ENCODE measurements at regions not wholly inside any gene's neighbourhood (a gene's known extent, or its start where the extent isn't known, plus 50 kb on each side); places are given as distances from the start of the nearest gene placed in this dataset.

DNA sequence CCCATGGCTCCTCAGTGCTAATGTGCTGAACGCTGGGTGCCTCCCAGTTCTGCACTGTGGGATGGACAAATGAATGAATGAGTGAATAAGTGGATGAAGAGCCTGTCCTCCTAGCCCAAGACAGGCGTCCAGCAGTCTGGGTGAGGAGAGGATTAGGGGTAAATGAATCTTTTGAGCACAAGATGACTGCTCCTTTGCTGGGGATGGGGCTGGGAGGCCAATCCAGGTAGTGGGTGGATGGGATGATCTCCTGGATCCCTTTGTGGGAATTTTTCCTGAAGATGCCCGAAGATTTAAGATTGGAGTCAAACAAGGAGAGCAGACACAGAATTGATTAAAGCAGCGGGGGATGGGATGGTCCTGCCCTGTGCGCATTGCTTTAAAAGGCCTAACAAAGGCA lies 65.3 kb upstream of the MLN start:
- Histone ChIP-seq H3K79me2 (ENCODE audit: low read depth) (no peaks in the 10 kb centered on the region), H3K36me3 (ENCODE audit: low read depth) (no peaks in the 10 kb centered on the region), H3K9me2 (ENCODE audit: insufficient read depth) (no peaks in the 10 kb centered on the region), H3F3A (ENCODE audit: insufficient read depth, low read depth) (no peaks in the 10 kb centered on the region), H2AFZ (no peak overlapping the region), H3K4me2 (no peak overlapping the region), H4K20me1 (ENCODE audit: insufficient read depth) (no peaks in the 10 kb centered on the region), H3K4me3 (no peak overlapping the region), H3K4me1 (replicated peaks; ENCODE audit: insufficient read depth) (no peaks in the 10 kb centered on the region), H3K27ac (no peak overlapping the region), H3K27me3 (ENCODE audit: insufficient read depth, low read depth) (peaks cover 95% of the 10 kb centered on the region), H3K9me3 (ENCODE audit: insufficient read depth, low read depth) (no peaks in the 10 kb centered on the region)
- TF ChIP-seq, protein P1, sequence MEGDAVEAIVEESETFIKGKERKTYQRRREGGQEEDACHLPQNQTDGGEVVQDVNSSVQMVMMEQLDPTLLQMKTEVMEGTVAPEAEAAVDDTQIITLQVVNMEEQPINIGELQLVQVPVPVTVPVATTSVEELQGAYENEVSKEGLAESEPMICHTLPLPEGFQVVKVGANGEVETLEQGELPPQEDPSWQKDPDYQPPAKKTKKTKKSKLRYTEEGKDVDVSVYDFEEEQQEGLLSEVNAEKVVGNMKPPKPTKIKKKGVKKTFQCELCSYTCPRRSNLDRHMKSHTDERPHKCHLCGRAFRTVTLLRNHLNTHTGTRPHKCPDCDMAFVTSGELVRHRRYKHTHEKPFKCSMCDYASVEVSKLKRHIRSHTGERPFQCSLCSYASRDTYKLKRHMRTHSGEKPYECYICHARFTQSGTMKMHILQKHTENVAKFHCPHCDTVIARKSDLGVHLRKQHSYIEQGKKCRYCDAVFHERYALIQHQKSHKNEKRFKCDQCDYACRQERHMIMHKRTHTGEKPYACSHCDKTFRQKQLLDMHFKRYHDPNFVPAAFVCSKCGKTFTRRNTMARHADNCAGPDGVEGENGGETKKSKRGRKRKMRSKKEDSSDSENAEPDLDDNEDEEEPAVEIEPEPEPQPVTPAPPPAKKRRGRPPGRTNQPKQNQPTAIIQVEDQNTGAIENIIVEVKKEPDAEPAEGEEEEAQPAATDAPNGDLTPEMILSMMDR (conservative IDR thresholded peaks at IDR 0.05), result no peak
- TF ChIP-seq EZH2 (IDR thresholded peaks at IDR 0.05; ENCODE audit: low read depth), result no peak
- no peak for DNase-seq
- BruUV-seq (replicated peaks), result no TSS peak
- ChIA-PET POLR2A (ENCODE audit: unreplicated experiment) (no interaction called here), CTCF (interaction anchor here (0.6 kb wide), 1 partner anchor 145 kb away, joined by 4 read pairs; no protein-coding TSS in a partner anchor)
- intact Hi-C loops (cut with micrococcal nuclease; ENCODE audit: unreplicated experiment), result no loop called here

DNA sequence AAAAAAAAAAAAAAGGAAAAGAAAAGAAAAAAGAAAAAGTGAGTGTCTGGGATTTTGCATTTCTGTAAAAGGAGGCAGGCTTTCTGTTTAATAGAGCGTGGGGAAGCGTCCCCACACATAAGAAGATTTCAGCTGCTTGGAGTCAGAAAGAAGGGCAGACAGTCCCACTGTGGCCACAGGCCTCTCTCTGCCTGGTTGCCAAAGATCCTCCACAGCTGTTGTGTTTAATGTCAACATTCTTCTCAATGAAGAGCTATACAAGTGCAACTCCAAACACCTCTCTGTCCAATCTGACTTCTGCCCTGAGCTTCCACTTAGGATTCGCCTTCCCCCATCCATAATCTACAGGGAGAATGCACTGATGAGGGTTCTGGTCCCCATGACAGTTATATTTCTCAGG lies 64.3 kb upstream of the MLN start:
- H3K9me2 ChIP-seq (ENCODE audit: insufficient read depth), result no peaks in the 10 kb centered on the region
- H3K4me1 ChIP-seq (replicated peaks; ENCODE audit: insufficient read depth), result no peaks in the 10 kb centered on the region
- no peaks in the 10 kb centered on the region for H4K20me1 ChIP-seq (ENCODE audit: insufficient read depth)
- H3K4me2 ChIP-seq, result no peak overlapping the region
- TF ChIP-seq EZH2 (IDR thresholded peaks at IDR 0.05; ENCODE audit: low read depth), result no peak
- TF ChIP-seq, protein P1 (conservative IDR thresholded peaks at IDR 0.05), result no peak
- BruUV-seq (replicated peaks), result no TSS peak
- H2AFZ ChIP-seq, result no peak overlapping the region
- ChIA-PET CTCF (no interaction called here), POLR2A (ENCODE audit: unreplicated experiment) (no interaction called here)
- peaks cover 85% of the 10 kb centered on the region for H3K27me3 ChIP-seq (ENCODE audit: insufficient read depth, low read depth)
- no peaks in the 10 kb centered on the region for H3K36me3 ChIP-seq (ENCODE audit: low read depth)
- intact Hi-C loops (cut with micrococcal nuclease; ENCODE audit: unreplicated experiment), result no loop called here
- no peaks in the 10 kb centered on the region for H3F3A ChIP-seq (ENCODE audit: insufficient read depth, low read depth)
- no peak overlapping the region for H3K4me3 ChIP-seq
- H3K27ac ChIP-seq, result no peak overlapping the region
- no peak for DNase-seq
- H3K9me3 ChIP-seq (ENCODE audit: insufficient read depth, low read depth), result no peaks in the 10 kb centered on the region
- H3K79me2 ChIP-seq (ENCODE audit: low read depth), result no peaks in the 10 kb centered on the region

DNA sequence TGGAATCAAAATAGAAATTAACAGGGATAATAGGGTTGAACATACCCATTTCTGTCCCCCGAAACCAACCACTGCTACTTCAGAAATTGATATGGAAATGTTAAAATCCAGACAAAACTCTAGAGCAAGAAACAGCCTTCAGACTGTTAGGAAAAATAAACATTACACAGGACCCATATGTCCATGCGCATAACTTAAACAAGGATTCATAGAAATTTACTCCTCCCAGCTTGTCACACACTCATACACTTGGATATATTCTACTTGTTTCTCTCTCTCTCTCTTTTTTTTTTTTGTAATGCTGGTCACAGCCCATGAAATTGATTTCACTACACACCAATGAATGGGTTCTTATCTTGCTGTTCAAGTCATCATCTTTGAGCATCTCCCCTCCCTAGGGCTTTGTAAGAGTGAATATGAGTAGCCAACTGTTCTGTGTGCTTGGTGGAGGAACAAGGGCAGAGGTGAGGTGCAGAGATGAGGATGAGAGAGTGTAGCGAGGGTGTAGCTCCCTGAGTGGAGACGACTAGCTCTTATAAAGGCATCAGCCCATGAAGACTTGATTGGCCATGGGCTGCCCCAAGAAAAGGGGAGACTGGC lies 61.8 kb upstream of the MLN start:
- Histone ChIP-seq H3K9me2 (ENCODE audit: insufficient read depth) (no peaks in the 10 kb centered on the region), H2AFZ (no peak overlapping the region), H4K20me1 (ENCODE audit: insufficient read depth) (no peaks in the 10 kb centered on the region), H3F3A (ENCODE audit: insufficient read depth, low read depth) (no peaks in the 10 kb centered on the region), H3K4me1 (replicated peaks; ENCODE audit: insufficient read depth) (no peaks in the 10 kb centered on the region), H3K79me2 (ENCODE audit: low read depth) (no peaks in the 10 kb centered on the region), H3K4me2 (no peak overlapping the region), H3K27me3 (ENCODE audit: insufficient read depth, low read depth) (peaks cover 66% of the 10 kb centered on the region), H3K27ac (no peak overlapping the region), H3K36me3 (ENCODE audit: low read depth) (no peaks in the 10 kb centered on the region), H3K4me3 (no peak overlapping the region), H3K9me3 (ENCODE audit: insufficient read depth, low read depth) (no peaks in the 10 kb centered on the region)
- CTCF ChIA-PET, result no interaction called here
- BruUV-seq (replicated peaks), result no TSS peak
- POLR2A ChIA-PET (ENCODE audit: unreplicated experiment), result no interaction called here
- no peak for DNase-seq
- intact Hi-C loops (cut with micrococcal nuclease; ENCODE audit: unreplicated experiment), result no loop called here
- TF ChIP-seq EZH2 (IDR thresholded peaks at IDR 0.05; ENCODE audit: low read depth), result no peak
- TF ChIP-seq, protein P1 (conservative IDR thresholded peaks at IDR 0.05), result no peak
